Keratinocyte (primary cell): ENCODE measurements at regions not wholly inside any gene's neighbourhood (a gene's known extent, or its start where the extent isn't known, plus 50 kb on each side); places are given as distances from the start of the nearest gene placed in this dataset.

Experiments
- EZH2 ChIP-seq: IDR thresholded peaks from one replicate; pipeline ENCODE4 v1.6.1; 2012; ENCODE audit warnings: inconsistent platforms, mild to moderate bottlenecking, low read length, moderate library complexity
- TF ChIP-seq, protein P1 (sequence below), 3 experiments: IDR thresholded peaks in 1 of 3; conservative IDR thresholded peaks in 1 of 3; optimal IDR thresholded peaks in 1 of 3; 2 replicates in 2 of 3; 3 replicates in 1 of 3; pipeline versions ENCODE3 to v1.5.1; 2011; ENCODE audit warnings: low read length in 3 of 3, mild to moderate bottlenecking in 3 of 3, moderate library complexity in 2 of 3, control low read depth in 1 of 3, inconsistent platforms in 1 of 3; ENCODE audit not compliant: insufficient read depth in 2 of 3; ENCODE audit errors: extremely low read depth in 1 of 3

DNA sequence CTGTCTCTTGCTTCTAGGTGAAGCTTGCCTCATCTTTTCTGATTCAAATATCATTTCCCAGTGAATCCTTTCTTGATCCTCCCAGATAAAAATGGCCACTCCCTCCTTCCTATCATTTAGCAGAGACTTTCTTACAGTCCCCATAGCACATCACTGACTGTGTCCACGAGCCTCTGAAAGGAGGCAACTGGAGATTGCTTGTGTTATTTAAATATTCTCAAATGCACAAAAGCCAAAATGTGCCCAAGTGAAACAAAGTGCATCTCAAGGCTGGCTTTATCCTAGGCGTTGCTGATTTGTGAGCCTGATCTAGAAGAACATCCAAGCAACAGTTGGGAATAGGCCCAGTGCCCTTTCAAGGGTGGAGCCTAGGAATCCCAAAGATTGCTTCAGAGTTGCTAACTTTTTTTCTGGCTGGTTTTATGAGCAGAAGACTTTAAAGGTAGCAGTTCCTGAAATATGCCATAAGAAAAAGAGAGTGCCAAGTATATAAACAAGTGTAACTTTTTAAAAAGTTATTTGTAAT, 393.6 kb downstream of the CD83 start:
- TF ChIP-seq, protein P1, sequence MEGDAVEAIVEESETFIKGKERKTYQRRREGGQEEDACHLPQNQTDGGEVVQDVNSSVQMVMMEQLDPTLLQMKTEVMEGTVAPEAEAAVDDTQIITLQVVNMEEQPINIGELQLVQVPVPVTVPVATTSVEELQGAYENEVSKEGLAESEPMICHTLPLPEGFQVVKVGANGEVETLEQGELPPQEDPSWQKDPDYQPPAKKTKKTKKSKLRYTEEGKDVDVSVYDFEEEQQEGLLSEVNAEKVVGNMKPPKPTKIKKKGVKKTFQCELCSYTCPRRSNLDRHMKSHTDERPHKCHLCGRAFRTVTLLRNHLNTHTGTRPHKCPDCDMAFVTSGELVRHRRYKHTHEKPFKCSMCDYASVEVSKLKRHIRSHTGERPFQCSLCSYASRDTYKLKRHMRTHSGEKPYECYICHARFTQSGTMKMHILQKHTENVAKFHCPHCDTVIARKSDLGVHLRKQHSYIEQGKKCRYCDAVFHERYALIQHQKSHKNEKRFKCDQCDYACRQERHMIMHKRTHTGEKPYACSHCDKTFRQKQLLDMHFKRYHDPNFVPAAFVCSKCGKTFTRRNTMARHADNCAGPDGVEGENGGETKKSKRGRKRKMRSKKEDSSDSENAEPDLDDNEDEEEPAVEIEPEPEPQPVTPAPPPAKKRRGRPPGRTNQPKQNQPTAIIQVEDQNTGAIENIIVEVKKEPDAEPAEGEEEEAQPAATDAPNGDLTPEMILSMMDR (optimal IDR thresholded peaks at IDR 0.05 in 1 of 3, IDR thresholded peaks at IDR 0.05 in 1 of 3, conservative IDR thresholded peaks at IDR 0.05 in 1 of 3; ENCODE audit: extremely low read depth in 1 of 3, insufficient read depth in 2 of 3, low read length in 3 of 3), result no peak
- TF ChIP-seq EZH2, result no peak
